SK-N-SH treated with all-trans-retinoic acid at 6 μM for 48 hours (cell line): ENCODE measurements at regions not wholly inside any gene's neighbourhood (a gene's known extent, or its start where the extent isn't known, plus 50 kb on each side); places are given as distances from the start of the nearest gene placed in this dataset.

ENCODE experiments used
- CREB5 ChIP-seq: fragments of 250-450 bp; sonication (Bioruptor Pico); IDR thresholded peaks from 2 replicates; pipeline ENCODE4 v1.5.1; 2020; ENCODE audit warnings: low read depth, mild to moderate bottlenecking, moderate library complexity
- PATZ1 ChIP-seq: fragments of 250-450 bp; sonication (Bioruptor Pico); IDR thresholded peaks from 2 replicates; pipeline ENCODE4 v1.8.0; 2020; ENCODE audit warnings: mild to moderate bottlenecking, moderate library complexity, borderline replicate concordance
- PPARA ChIP-seq: fragments of 250-450 bp; sonication (Bioruptor Pico); IDR thresholded peaks from 2 replicates; pipeline ENCODE4 v1.5.0; 2020; ENCODE audit warnings: mild to moderate bottlenecking, borderline replicate concordance
- RARB ChIP-seq: fragments of 250-450 bp; sonication (Bioruptor Pico); IDR thresholded peaks from 2 replicates; pipeline ENCODE4 v1.8.0; 2021; ENCODE audit warnings: mild to moderate bottlenecking, moderate library complexity
- ZC3H10 ChIP-seq: fragments of 250-450 bp; sonication (Bioruptor Pico); IDR thresholded peaks from 2 replicates; pipeline ENCODE4 v1.5.1; 2021; ENCODE audit warnings: mild to moderate bottlenecking, moderate library complexity
- ZNF565 ChIP-seq: fragments of 450-650 bp; formaldehyde crosslinking; conservative IDR thresholded peaks from 2 replicates; pipeline ENCODE4 v1.5.0; 2020; ENCODE audit warnings: low read depth, mild to moderate bottlenecking, moderate library complexity

GRCh38 chr16:64098451-64098850 lies 1023.4 kb downstream of the CDH11 start:
- TF ChIP-seq PPARA (CRISPR knock-in tag) (no peak), ZC3H10 (CRISPR knock-in tag) (no peak), ZNF565 (CRISPR knock-in tag) (no peak), CREB5 (CRISPR knock-in tag) (no peak), RARB (CRISPR knock-in tag) (no peak), PATZ1 (CRISPR knock-in tag) (no peak)
